ENCODE measurements at regions not wholly inside any gene's neighbourhood (a gene's known extent, or its start where the extent isn't known, plus 50 kb on each side); places are given as distances from the start of the nearest gene placed in this dataset.

DNA sequence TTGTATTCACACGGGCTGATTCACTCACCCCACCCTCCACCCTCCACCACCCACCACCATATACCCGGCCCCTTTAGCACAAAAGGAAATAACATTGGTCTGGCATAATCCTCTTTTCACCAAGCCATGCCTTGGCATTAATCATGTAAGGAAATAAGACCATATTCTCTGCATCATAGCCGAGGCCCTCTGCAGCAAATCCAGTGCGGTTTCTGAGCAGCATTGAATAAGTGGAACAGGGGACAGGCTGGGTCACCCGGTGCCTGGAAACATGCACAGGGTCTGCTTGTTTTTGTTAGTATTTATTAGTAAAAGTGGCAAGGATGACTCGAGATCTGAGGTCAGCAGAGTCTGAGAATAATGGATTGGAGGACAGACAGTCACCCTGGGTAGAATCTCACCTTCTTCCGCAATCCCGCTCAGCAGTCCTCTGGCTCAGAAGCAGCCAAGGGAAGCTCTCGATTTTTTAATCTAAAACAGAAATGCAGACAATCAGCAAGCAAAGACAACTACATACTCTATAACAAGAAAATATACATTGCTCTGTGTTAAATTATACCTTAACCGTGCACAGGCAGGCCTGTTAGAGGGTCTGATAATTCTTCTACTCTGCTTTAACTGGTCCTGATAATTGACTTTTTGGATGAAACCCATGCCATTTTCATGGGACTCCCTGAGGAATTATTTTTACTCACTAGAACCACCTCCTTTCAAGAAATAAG is 52.4 kb upstream of the CDC42BPA start:
- DNase-seq: no peak

DNA sequence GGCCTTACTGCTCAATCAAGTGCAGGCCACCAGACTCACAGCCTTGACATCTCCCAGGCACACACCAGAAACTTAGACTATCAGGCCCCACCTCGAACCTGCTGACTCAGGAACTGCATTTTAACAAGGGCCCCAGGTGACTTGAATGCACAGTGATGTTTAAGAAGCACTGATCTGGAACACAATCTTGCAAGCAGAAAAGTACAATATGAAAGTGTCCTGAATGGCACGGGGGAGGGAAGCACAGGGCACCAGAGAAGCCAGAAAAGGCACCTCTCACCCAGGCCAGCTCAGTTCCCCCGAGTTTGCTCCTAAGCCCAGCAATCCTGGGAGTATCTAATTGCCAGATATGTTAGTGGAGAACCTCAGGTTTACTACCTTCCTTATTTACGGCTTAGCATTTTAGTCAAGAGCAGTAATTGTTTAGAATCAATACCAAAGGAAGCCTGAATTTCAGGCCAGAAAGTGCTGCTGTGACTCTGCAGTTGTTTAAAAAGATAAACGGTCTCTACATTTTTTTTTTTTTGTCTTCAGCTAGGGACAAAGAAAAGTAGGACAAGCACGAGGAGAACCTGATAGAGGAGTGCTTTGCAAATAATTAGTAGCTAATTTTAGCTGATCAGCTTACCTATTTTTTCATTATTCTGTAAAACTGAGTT is 50.9 kb upstream of the CDC42BPA start:
- DNase-seq: no peak
